Astrocyte (in vitro differentiated cells and primary cell): ENCODE measurements at regions not wholly inside any gene's neighbourhood (a gene's known extent, or its start where the extent isn't known, plus 50 kb on each side); places are given as distances from the start of the nearest gene placed in this dataset.

Experiments used
- DNase-seq: peaks from one replicate; pipeline ENCODE4 v3.0.0-alpha.2; 2010; ENCODE audit warnings: low read depth
- FAIRE-seq: peaks from 2 replicates; lab custom pipeline; 2011; peaks lifted over from hg19 to GRCh38; lab: Jason Lieb, UNC
- H2AFZ ChIP-seq: 2 replicates; pipeline ENCODE4 v1.6.0; 2012; ENCODE audit warnings: low read depth, low read length, inconsistent platforms
- H3K27ac ChIP-seq: 2 replicates; pipeline ENCODE4 v1.5.1; 2011; ENCODE audit warnings: low read depth, low read length, inconsistent platforms
- H3K27me3 ChIP-seq: 2 replicates; pipeline ENCODE4 v1.6.0; 2011; ENCODE audit warnings: low read length, inconsistent platforms; ENCODE audit not compliant: insufficient read depth
- H3K36me3 ChIP-seq: 2 replicates; pipeline ENCODE4 v1.5.1; 2011; ENCODE audit warnings: low read length, inconsistent platforms; ENCODE audit not compliant: insufficient read depth
- H3K4me1 ChIP-seq: 2 replicates; pipeline ENCODE4 v1.5.1; 2011; ENCODE audit warnings: low read length, inconsistent platforms; ENCODE audit not compliant: insufficient read depth
- H3K4me2 ChIP-seq: 2 replicates; pipeline ENCODE4 v1.6.0; 2012; ENCODE audit warnings: low read length, inconsistent platforms
- H3K4me3 ChIP-seq: 2 replicates; pipeline ENCODE4 v1.5.1; 2011; ENCODE audit warnings: low read depth, mild to moderate bottlenecking, low read length, inconsistent platforms; ENCODE audit not compliant: insufficient read depth
- H3K79me2 ChIP-seq: 2 replicates; pipeline ENCODE4 v1.6.0; 2012; ENCODE audit warnings: mild to moderate bottlenecking, low read length, inconsistent platforms; ENCODE audit not compliant: insufficient read depth
- H3K9ac ChIP-seq: 2 replicates; pipeline ENCODE4 v1.6.0; 2012; ENCODE audit warnings: mild to moderate bottlenecking, low read length, inconsistent platforms
- H3K9me3 ChIP-seq: 2 replicates; pipeline ENCODE4 v1.5.1; 2012; ENCODE audit warnings: low read depth, mild to moderate bottlenecking, low read length, inconsistent platforms; ENCODE audit not compliant: insufficient read depth
- H4K20me1 ChIP-seq: 2 replicates; pipeline ENCODE4 v1.6.0; 2012; ENCODE audit warnings: low read length, inconsistent platforms; ENCODE audit not compliant: insufficient read depth
- H3K27ac Mint-ChIP-seq: one replicate; pipeline ENCODE4 v1.8.0; 2021; ENCODE audit warnings: mild to moderate bottlenecking, mixed read lengths; ENCODE audit not compliant: unreplicated experiment
- H3K27me3 Mint-ChIP-seq: one replicate; pipeline ENCODE4 v1.8.0; 2021; ENCODE audit warnings: low read depth, mixed read lengths; ENCODE audit not compliant: unreplicated experiment
- H3K36me3 Mint-ChIP-seq: one replicate; pipeline ENCODE4 v1.8.0; 2021; ENCODE audit warnings: low read depth, mixed read lengths; ENCODE audit not compliant: unreplicated experiment
- H3K4me1 Mint-ChIP-seq: one replicate; pipeline ENCODE4 v1.8.0; 2021; ENCODE audit warnings: low read depth, mixed read lengths; ENCODE audit not compliant: unreplicated experiment
- H3K4me3 Mint-ChIP-seq: one replicate; pipeline ENCODE4 v1.8.0; 2021; ENCODE audit warnings: mild to moderate bottlenecking, moderate library complexity, mixed read lengths; ENCODE audit not compliant: unreplicated experiment
- H3K9me3 Mint-ChIP-seq: one replicate; pipeline ENCODE4 v1.8.0; 2021; ENCODE audit warnings: mild to moderate bottlenecking, mixed read lengths; ENCODE audit not compliant: unreplicated experiment
- CTCF ChIP-seq: IDR thresholded peaks from 2 replicates; pipeline ENCODE4 v1.5.1; 2011; ENCODE audit warnings: low read depth, mild to moderate bottlenecking, inconsistent platforms, low read length, moderate library complexity; ENCODE audit not compliant: insufficient read depth
- EZH2 ChIP-seq: IDR thresholded peaks from 2 replicates; pipeline ENCODE4 v1.6.1; 2012; ENCODE audit warnings: mild to moderate bottlenecking, low read length, inconsistent platforms; ENCODE audit not compliant: insufficient read depth

GRCh38 chr1:243926803-243927245, 76.8 kb upstream of the AKT3 start:
- no peaks in the 10 kb centered on the region for H3K27me3 Mint-ChIP-seq
- no peaks in the 10 kb centered on the region for H3K36me3 Mint-ChIP-seq
- Histone ChIP-seq H3K79me2 (no peaks in the 10 kb centered on the region), H3K4me1 (peaks cover 51% of the 10 kb centered on the region), H3K4me3 (peak overlapping the region; percentile 8), H3K36me3 (no peaks in the 10 kb centered on the region), H3K4me2 (peak overlapping the region; percentile 52), H3K9ac (no peak overlapping the region), H3K27ac (peak overlapping the region; percentile 66), H2AFZ (no peak overlapping the region), H3K27me3 (no peaks in the 10 kb centered on the region), H4K20me1 (no peaks in the 10 kb centered on the region), H3K9me3 (no peaks in the 10 kb centered on the region)
- TF ChIP-seq CTCF, result no peak
- no peak for TF ChIP-seq EZH2
- H3K27ac Mint-ChIP-seq, result peak overlapping the region; percentile 43
- no peaks in the 10 kb centered on the region for H3K9me3 Mint-ChIP-seq
- DNase-seq (peak; percentile 98), FAIRE-seq (peak; percentile 98)
- H3K4me1 Mint-ChIP-seq, result peaks cover 25% of the 10 kb centered on the region
- no peak overlapping the region for H3K4me3 Mint-ChIP-seq

- peak overlapping the region; percentile 66 for H3K27ac ChIP-seq
- no peak for DNase-seq
- H3K9ac ChIP-seq, result peak overlapping the region; percentile 32
- no peaks in the 10 kb centered on the region for H3K9me3 ChIP-seq
- no peak overlapping the region for H3K4me3 ChIP-seq
- H4K20me1 ChIP-seq, result no peaks in the 10 kb centered on the region
- FAIRE-seq, result no peak
- H3K79me2 ChIP-seq, result no peaks in the 10 kb centered on the region
- no peaks in the 10 kb centered on the region for H3K36me3 Mint-ChIP-seq
- peak overlapping the region; percentile 2 for H3K4me2 ChIP-seq
- H3K36me3 ChIP-seq, result no peaks in the 10 kb centered on the region
- no peak overlapping the region for H2AFZ ChIP-seq
- H3K4me1 Mint-ChIP-seq, result peaks cover 25% of the 10 kb centered on the region
- H3K4me1 ChIP-seq, result peaks cover 47% of the 10 kb centered on the region
- no peaks in the 10 kb centered on the region for H3K27me3 ChIP-seq
- H3K9me3 Mint-ChIP-seq, result no peaks in the 10 kb centered on the region
- H3K4me3 Mint-ChIP-seq, result no peak overlapping the region
- TF ChIP-seq EZH2 (no peak), CTCF (no peak)
- H3K27ac Mint-ChIP-seq, result peak overlapping the region; percentile 83
- H3K27me3 Mint-ChIP-seq, result no peaks in the 10 kb centered on the region
Measured at GRCh38 chr1:243926299-243926698, 76.3 kb upstream of the AKT3 start.

GRCh38 chr1:243924588-243925349, 74.7 kb upstream of the AKT3 start:
- no peak for FAIRE-seq

More at GRCh38 chr1:243924588-243925349, 74.7 kb upstream of the AKT3 start:
- TF ChIP-seq CTCF, result no peak
- no peak for TF ChIP-seq EZH2
- no peaks in the 10 kb centered on the region for H4K20me1 ChIP-seq
- peak overlapping the region; percentile 67 for H3K4me2 ChIP-seq
- Mint-ChIP-seq H3K36me3 (no peaks in the 10 kb centered on the region), H3K9me3 (no peaks in the 10 kb centered on the region), H3K4me3 (no peak overlapping the region), H3K27me3 (no peaks in the 10 kb centered on the region), H3K27ac (peak overlapping the region; percentile 38), H3K4me1 (peaks cover 18% of the 10 kb centered on the region)
- no peaks in the 10 kb centered on the region for H3K27me3 ChIP-seq
- H3K79me2 ChIP-seq, result no peaks in the 10 kb centered on the region
- peak overlapping the region; percentile 12 for H2AFZ ChIP-seq
- peak; percentile 8 for DNase-seq
- peak overlapping the region; percentile 62 for H3K9ac ChIP-seq
- no peak overlapping the region for H3K4me3 ChIP-seq
- peak overlapping the region; percentile 55 for H3K27ac ChIP-seq
- H3K9me3 ChIP-seq, result no peaks in the 10 kb centered on the region
- H3K4me1 ChIP-seq, result peaks cover 41% of the 10 kb centered on the region
- H3K36me3 ChIP-seq, result no peaks in the 10 kb centered on the region
